ENCODE measurements at regions not wholly inside any gene's neighbourhood (a gene's known extent, or its start where the extent isn't known, plus 50 kb on each side); places are given as distances from the start of the nearest gene placed in this dataset.

- Histone ChIP-seq H3K27me3 (ENCODE audit: control insufficient read depth in 4 of 4, insufficient read depth in 4 of 4, low read length in 3 of 4) (peaks cover 0 to 2% (median 0%) of the 10 kb centered on the region in 4 donors), H3K4me1 (ENCODE audit: control insufficient read depth in 4 of 4, insufficient read depth in 4 of 4, low read length in 3 of 4) (no peaks in the 10 kb centered on the region), H3K4me3 (ENCODE audit: low read depth in 1 of 3, low read length in 3 of 3) (no peak overlapping the region), H3K36me3 (ENCODE audit: control insufficient read depth in 4 of 4, insufficient read depth in 3 of 4, low read depth in 1 of 4, low read length in 3 of 4) (no peaks in the 10 kb centered on the region), H3K27ac (ENCODE audit: low read depth in 1 of 2, low read length in 2 of 2) (no peak overlapping the region), H3K9ac (ENCODE audit: low read depth in 1 of 2, low read length in 2 of 2) (no peak overlapping the region), H3K9me3 (ENCODE audit: control insufficient read depth in 4 of 4, low read length in 3 of 4) (no peaks in the 10 kb centered on the region)
- TF ChIP-seq FOXA2 (IDR thresholded peaks at IDR 0.05) = no peak
- TF ChIP-seq HNF4G (IDR thresholded peaks at IDR 0.05) = no peak
- WGBS = 0% methylated on average over 1 of the region's 1 CpG
- no peak for DNase-seq (ENCODE audit: low spot score)
Observed at GRCh38 chr4:166435449-166435848, 562.4 kb downstream of the TLL1 start.

GRCh38 chr4:166458756-166459155 is 585.7 kb downstream of the TLL1 start:
- H3K27ac ChIP-seq (ENCODE audit: low read depth in 1 of 2, low read length in 2 of 2) = no peak overlapping the region
- no peak overlapping the region for H3K9ac ChIP-seq (ENCODE audit: low read depth in 1 of 2, low read length in 2 of 2)
- no peaks in the 10 kb centered on the region for H3K4me1 ChIP-seq (ENCODE audit: control insufficient read depth in 4 of 4, insufficient read depth in 4 of 4, low read length in 3 of 4)
- TF ChIP-seq ZBTB33 (IDR thresholded peaks at IDR 0.05) (no peak), CTCF (IDR thresholded peaks at IDR 0.05; ENCODE audit: low read depth, low read length, missing input control) (no peak), SP1 (IDR thresholded peaks at IDR 0.05) (no peak), MAX (IDR thresholded peaks at IDR 0.05) (no peak), REST (IDR thresholded peaks at IDR 0.05) (no peak), JUND (IDR thresholded peaks at IDR 0.05) (no peak), FOXA1 (IDR thresholded peaks at IDR 0.05) (no peak), NR2F2 (IDR thresholded peaks at IDR 0.05) (no peak), RAD21 (IDR thresholded peaks at IDR 0.05) (no peak), EGR1 (IDR thresholded peaks at IDR 0.05; ENCODE audit: low read depth in 2 of 2) (no peak)
- H3K4me3 ChIP-seq (ENCODE audit: low read depth in 1 of 3, low read length in 3 of 3) = no peak overlapping the region
- no peaks in the 10 kb centered on the region for H3K36me3 ChIP-seq (ENCODE audit: control insufficient read depth in 4 of 4, insufficient read depth in 3 of 4, low read depth in 1 of 4, low read length in 3 of 4)
- H3K27me3 ChIP-seq (ENCODE audit: control insufficient read depth in 4 of 4, insufficient read depth in 4 of 4, low read length in 3 of 4) = no peaks in the 10 kb centered on the region
- WGBS = 89% methylated on average over 1 of the region's 1 CpG
- no peaks in the 10 kb centered on the region for H3K9me3 ChIP-seq (ENCODE audit: control insufficient read depth in 4 of 4, low read length in 3 of 4)
- no peak for DNase-seq (ENCODE audit: low spot score)

Data from liver (tissue), 8 donors.